Neural cell (in vitro differentiated cells): ENCODE measurements at regions not wholly inside any gene's neighbourhood (a gene's known extent, or its start where the extent isn't known, plus 50 kb on each side); places are given as distances from the start of the nearest gene placed in this dataset.

Source experiments
- EP300 ChIP-seq: fragments of 450-650 bp; conservative IDR thresholded peaks from 2 replicates; pipeline ENCODE4 v1.6.1; 2014; ENCODE audit warnings: antibody characterized with exemption, mild to moderate bottlenecking, moderate library complexity; ENCODE audit not compliant: poor library complexity, severe bottlenecking
- EZH2 ChIP-seq: fragments of 200-600, 300-800 bp; shearing (Covaris generic), sonication (generic); IDR thresholded peaks from 2 replicates; pipeline ENCODE4 v1.6.1; 2014; ENCODE audit warnings: antibody characterized with exemption, low read length, borderline replicate concordance, mild to moderate bottlenecking; ENCODE audit not compliant: insufficient read depth, poor library complexity, severe bottlenecking
- POLR2AphosphoS5 ChIP-seq: IDR thresholded peaks from 2 replicates; pipeline ENCODE4 v1.6.1; 2012
- RAD21 ChIP-seq: fragments of 450-650 bp; conservative IDR thresholded peaks from 2 replicates; pipeline ENCODE4 v1.6.1; 2014; ENCODE audit warnings: antibody characterized with exemption, mild to moderate bottlenecking, moderate library complexity
- TF ChIP-seq, protein P1 (sequence below): fragments of 450-650 bp; IDR thresholded peaks from 2 replicates; pipeline ENCODE4 v1.5.1; 2014; ENCODE audit warnings: antibody characterized with exemption, mild to moderate bottlenecking, moderate library complexity; ENCODE audit not compliant: poor library complexity, severe bottlenecking
- TF ChIP-seq, protein P2 (sequence below): IDR thresholded peaks from 2 replicates; pipeline ENCODE4 v1.6.1; 2012; ENCODE audit warnings: borderline replicate concordance

DNA sequence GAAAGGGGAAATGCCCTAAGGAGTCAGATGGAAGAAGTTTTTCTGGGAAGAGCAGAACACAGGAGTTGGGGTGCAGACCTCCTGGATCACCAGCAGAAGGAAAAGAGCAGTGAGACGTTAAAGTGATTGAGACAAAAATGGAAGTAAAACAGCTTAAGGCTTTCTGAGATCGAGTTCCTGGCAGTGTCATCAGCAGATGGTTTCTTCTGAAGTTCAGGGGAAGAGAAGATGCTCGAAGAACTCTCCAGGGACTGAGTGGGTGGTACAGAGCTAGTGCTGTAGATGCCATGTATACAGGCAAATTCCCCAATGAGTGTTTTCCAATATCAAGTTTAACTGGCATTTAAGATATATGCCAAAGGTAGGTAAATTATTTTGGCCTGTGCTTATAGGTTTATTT is 272.2 kb upstream of the KLF12 start:
- TF ChIP-seq EP300 (no peak), RAD21 (no peak), POLR2AphosphoS5 (no peak), EZH2 (no peak)
- TF ChIP-seq, protein P1, sequence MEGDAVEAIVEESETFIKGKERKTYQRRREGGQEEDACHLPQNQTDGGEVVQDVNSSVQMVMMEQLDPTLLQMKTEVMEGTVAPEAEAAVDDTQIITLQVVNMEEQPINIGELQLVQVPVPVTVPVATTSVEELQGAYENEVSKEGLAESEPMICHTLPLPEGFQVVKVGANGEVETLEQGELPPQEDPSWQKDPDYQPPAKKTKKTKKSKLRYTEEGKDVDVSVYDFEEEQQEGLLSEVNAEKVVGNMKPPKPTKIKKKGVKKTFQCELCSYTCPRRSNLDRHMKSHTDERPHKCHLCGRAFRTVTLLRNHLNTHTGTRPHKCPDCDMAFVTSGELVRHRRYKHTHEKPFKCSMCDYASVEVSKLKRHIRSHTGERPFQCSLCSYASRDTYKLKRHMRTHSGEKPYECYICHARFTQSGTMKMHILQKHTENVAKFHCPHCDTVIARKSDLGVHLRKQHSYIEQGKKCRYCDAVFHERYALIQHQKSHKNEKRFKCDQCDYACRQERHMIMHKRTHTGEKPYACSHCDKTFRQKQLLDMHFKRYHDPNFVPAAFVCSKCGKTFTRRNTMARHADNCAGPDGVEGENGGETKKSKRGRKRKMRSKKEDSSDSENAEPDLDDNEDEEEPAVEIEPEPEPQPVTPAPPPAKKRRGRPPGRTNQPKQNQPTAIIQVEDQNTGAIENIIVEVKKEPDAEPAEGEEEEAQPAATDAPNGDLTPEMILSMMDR, result no peak
- TF ChIP-seq, protein P2, sequence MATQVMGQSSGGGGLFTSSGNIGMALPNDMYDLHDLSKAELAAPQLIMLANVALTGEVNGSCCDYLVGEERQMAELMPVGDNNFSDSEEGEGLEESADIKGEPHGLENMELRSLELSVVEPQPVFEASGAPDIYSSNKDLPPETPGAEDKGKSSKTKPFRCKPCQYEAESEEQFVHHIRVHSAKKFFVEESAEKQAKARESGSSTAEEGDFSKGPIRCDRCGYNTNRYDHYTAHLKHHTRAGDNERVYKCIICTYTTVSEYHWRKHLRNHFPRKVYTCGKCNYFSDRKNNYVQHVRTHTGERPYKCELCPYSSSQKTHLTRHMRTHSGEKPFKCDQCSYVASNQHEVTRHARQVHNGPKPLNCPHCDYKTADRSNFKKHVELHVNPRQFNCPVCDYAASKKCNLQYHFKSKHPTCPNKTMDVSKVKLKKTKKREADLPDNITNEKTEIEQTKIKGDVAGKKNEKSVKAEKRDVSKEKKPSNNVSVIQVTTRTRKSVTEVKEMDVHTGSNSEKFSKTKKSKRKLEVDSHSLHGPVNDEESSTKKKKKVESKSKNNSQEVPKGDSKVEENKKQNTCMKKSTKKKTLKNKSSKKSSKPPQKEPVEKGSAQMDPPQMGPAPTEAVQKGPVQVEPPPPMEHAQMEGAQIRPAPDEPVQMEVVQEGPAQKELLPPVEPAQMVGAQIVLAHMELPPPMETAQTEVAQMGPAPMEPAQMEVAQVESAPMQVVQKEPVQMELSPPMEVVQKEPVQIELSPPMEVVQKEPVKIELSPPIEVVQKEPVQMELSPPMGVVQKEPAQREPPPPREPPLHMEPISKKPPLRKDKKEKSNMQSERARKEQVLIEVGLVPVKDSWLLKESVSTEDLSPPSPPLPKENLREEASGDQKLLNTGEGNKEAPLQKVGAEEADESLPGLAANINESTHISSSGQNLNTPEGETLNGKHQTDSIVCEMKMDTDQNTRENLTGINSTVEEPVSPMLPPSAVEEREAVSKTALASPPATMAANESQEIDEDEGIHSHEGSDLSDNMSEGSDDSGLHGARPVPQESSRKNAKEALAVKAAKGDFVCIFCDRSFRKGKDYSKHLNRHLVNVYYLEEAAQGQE, result no peak
